AG10803 (cell line): ENCODE measurements at regions not wholly inside any gene's neighbourhood (a gene's known extent, or its start where the extent isn't known, plus 50 kb on each side); places are given as distances from the start of the nearest gene placed in this dataset.
A peak's percentile ranks its signal among the peaks of the same experiment; 100 is the strongest.
"Not testable (repeated sequence)": the region's sequence is repeated elsewhere in the genome, so short reads cannot be mapped to it uniquely, and the experiment has no call there.

Source experiments
- DNase-seq: peaks from one replicate; pipeline ENCODE4 v3.0.0; 2010; ENCODE audit warnings: low read depth
- H3K4me3 ChIP-seq: 2 replicates; pipeline ENCODE4 v1.5.1; 2011; ENCODE audit warnings: mild to moderate bottlenecking, low read length, control low read depth
- CTCF ChIP-seq: conservative IDR thresholded peaks from 2 replicates; pipeline ENCODE4 v1.5.1; 2011; ENCODE audit warnings: mild to moderate bottlenecking, low read length, control low read depth, inconsistent platforms

- DNase-seq, result peak; percentile 2
- TF ChIP-seq CTCF, result no peak
These were observed 403.0 kb downstream of the SRGAP2C start for GRCh38 chr1:121587777-121588176.

GRCh38 chr1:121594096-121594495 lies 409.3 kb downstream of the SRGAP2C start:
- no peak for TF ChIP-seq CTCF
- DNase-seq, result no peak
- H3K4me3 ChIP-seq, result no peak overlapping the region

More at GRCh38 chr1:121587777-121588176, 403.0 kb downstream of the SRGAP2C start:
- H3K4me3 ChIP-seq, result no peak overlapping the region

- H3K4me3 ChIP-seq, result no peak overlapping the region
- DNase-seq, result no peak
These were observed 410.3 kb downstream of the SRGAP2C start for GRCh38 chr1:121595089-121595488.

GRCh38 chr1:121604843-121605444 lies 420.2 kb downstream of the SRGAP2C start:
- H3K4me3 ChIP-seq, DNase-seq: not testable (repeated sequence)

More at GRCh38 chr1:121595089-121595488, 410.3 kb downstream of the SRGAP2C start:
- no peak for TF ChIP-seq CTCF

GRCh38 chr1:121607499-121607898 lies 422.7 kb downstream of the SRGAP2C start:
- H3K4me3 ChIP-seq, DNase-seq: not testable (repeated sequence)
